ENCODE measurements at regions not wholly inside any gene's neighbourhood (a gene's known extent, or its start where the extent isn't known, plus 50 kb on each side); places are given as distances from the start of the nearest gene placed in this dataset.

- TF ChIP-seq CTCF (IDR thresholded peaks at IDR 0.05; ENCODE audit: low read length) (no peak), EZH2 (IDR thresholded peaks at IDR 0.05; ENCODE audit: borderline replicate concordance, low read length) (no peak)
These were observed 671.1 kb upstream of the CELF2 start for GRCh38 chr10:10346390-10347150.
